ENCODE measurements at regions not wholly inside any gene's neighbourhood (a gene's known extent, or its start where the extent isn't known, plus 50 kb on each side); places are given as distances from the start of the nearest gene placed in this dataset.
"Not testable (repeated sequence)": the region's sequence is repeated elsewhere in the genome, so short reads cannot be mapped to it uniquely, and the experiment has no call there.

DNA sequence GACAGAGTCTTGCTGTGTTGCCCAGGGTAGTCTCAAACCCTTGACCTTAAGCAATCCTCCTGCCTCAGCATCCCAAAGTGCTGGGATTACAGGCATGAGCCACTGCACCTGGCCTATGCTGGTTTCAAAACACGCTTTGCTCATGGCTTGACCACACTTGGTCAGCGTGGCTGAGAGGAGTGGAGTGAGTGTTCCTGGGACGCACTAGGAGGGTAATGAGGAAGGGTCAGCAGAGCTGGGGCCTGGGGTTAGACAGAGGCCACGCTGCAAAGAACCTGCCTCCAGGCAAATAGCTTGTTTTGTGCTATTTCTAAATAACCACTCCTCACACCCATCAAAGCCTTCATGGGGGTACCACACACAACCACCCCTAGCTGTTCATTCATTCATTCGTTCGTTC lies 77.9 kb upstream of the TOX2 start:
- DNase-seq: no peak

DNA sequence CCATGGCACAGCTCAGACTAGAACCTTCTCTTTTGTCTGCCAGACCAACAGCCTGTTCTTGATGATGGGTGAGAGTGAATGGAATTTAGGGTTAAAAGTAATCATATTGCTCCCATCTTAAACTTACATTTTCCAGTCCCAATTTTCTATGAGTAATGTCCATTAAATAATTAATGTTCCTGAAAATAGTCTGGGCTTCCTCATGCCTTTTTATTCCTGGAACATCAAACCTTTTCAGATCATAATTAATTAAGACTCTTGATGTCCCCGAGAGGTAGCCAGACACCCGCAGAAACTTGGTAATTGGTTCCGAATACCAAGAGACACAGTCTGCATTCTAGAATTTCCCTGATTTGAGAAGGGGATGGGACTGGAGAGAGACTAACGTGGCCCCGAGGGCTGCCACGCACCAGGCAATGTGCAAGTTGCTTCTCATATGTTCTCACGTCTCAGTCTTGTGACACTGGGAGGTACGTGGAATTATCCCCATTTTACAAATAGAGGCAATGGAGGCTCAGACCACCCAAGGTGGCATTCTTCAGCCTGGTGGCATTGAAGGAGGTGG lies 78.6 kb upstream of the TOX2 start:
- DNase-seq: no peak

DNA sequence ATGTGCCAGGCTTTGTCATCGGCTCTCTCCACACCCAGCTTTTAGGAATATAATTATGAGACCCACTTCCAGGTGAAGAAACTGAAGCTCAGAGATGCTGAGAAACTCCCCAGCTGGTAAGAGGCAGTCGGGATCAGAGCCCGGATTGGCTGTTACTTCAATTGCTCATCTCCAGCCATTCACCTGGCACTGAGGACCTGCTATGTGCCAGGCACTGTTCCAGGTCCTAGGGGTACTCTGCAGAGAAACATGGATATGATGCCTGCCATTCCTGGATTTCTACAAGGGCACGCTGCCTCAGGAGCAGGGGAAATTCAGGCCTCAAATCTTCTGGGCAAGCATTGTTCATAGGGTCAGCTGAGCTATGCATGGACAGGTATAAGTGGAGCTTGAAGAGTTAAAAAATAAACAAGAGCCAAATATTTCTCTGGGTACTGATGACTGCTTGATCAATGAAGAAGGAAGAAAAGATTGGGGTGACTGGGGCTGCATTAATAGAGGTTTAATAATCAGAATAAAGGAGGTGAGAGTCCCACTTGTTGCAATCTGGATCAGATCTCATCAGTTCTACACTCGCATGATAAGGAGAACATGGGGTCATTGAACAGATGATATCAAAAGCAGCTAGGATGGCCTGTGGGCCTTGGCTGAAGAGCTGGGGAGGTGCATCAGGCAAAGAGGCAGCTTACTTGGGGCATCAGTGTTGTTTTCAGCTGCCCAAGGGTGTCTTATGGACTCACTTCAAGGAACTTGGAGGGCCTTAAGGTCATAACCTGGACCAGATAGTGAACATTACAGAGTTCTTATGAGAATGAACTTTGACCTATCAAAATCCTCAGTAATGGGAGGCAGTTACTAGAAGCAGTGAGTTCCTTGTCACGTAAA lies 80.9 kb upstream of the TOX2 start:
- DNase-seq: no peak

DNA sequence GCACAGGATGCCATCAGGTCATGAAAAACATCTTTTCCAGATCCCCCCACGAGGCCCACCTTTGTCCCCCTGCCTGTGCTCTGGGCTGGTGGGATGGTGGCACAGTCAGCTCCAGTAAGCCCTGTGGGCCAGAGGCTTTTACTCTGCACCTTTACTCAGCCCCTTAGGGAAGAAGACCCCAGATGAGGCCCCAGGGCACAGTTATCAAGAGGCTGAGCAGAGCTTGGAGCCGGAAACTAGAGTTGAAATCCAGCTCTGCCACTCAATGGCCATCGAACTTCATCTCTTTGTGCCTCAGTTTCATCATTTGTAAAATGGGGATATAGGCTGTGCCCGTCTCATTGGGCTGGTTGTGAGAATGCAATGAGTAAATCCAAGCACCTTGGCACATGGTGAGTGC lies 81.7 kb upstream of the TOX2 start:
- no peak for DNase-seq

DNA sequence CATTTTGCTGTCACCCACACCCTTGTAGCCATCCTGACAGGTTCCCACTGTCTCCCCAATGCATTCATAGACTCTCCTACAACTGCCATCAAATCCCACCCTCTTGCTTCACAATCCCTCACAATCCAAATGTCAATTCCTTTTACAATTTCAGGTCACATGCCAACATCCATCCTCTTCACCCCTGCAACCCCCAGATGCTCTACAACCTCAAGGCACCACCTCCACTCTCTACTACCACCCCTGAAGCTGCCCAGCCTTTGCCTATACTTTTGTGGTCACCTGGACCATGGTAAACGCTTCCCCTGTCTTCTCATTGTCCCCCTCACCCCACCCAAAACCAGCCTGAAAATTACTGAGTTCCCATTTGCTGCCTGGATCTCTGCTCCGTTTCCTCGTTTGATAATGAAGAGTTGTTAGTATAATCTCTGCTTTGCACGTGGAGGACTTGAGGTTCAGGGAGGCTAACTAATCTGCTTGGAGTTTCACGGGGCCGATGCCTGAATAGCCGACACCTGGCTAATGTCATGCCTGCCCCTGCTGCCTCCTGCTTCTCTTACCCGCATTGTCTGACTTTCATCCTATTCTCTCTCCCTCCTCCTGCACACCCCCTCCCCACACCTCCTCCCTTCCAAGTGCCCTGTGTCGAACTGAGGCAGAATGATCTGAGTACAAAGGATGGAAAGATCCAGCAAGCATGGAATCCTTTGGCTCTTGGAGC lies 82.4 kb upstream of the TOX2 start:
- DNase-seq: no peak

DNA sequence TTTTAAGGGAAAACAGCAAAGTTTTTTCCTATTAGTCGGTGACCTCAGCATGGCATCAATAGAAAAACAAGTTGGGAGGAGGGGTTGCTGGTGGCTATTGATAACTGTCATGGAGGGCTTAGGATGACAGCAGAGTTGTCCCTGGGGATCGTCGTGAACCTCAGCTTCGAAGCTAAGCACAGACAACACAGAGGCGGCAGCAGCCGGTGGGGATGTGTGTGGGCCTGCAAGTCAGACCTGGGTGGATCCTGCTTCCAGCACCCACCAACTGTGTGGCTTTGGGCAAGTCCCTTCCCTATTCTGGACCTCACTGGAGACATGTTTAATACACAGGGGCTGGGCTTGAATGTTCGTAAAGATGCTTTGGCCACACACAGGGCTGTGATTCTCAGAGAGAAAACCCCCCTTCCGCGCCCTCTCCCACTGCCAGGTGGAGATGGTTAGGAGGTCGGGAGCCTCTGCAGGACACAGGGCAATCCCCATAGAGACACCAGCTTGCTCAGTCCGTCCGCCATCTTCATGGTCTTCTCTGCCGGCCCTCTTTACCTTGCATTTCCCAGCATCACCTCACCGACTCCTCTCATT lies 83.1 kb upstream of the TOX2 start:
- no peak for DNase-seq

DNA sequence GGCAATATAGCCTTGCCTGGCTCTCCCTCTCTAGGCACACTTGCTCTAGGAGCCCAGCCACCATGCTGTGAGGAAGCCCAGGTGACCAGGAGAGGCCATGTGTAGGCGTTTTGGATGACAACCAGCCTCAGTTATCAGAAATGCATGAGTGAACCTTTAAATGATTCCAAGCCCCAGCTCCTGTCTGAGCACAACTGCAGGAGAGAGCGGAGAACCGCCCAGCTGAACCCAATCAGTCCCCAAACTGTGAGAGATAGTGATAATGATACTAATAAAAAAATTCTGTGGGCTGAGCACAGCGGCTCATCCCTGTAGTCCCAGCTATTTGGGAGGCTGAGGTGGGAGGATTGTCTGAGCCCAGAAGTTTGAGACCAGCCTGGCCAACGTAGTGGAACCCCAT lies 83.8 kb upstream of the TOX2 start:
- no peak for DNase-seq

DNA sequence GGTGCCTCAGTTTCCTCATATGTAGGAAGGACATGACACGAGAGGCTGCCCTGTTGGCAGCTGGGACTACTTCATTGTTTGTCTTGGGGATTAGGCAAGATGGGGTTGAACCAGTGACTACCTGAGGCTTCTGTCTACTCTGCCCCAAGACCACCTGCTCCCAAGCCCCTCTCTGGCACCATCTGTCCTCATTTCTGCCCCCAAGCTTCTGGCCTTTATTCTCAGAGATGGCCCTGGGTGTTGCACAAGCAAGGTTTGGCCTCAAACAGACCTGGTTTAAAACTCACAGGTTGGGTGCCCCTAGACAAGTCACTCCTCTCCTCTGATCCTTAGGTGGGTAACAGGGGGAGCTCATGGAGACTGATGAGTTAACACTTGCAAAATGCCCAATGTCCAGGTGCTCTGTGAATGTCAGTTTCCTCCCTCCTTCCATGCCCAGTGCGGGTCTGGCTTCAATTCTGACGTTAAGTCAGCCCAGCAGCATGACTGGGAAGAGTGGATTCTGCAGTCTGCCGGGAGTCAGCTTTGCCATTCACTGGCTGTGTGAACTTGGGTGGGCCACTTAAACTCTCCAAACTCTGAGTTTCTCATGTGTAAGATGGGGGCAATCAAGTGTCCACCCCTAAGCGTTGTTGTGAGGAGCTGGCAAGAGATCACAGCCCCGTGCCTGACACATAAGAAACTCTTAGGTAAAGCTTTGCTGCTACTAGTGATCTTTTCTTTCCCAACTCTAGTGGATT lies 84.5 kb upstream of the TOX2 start:
- no peak for DNase-seq

DNA sequence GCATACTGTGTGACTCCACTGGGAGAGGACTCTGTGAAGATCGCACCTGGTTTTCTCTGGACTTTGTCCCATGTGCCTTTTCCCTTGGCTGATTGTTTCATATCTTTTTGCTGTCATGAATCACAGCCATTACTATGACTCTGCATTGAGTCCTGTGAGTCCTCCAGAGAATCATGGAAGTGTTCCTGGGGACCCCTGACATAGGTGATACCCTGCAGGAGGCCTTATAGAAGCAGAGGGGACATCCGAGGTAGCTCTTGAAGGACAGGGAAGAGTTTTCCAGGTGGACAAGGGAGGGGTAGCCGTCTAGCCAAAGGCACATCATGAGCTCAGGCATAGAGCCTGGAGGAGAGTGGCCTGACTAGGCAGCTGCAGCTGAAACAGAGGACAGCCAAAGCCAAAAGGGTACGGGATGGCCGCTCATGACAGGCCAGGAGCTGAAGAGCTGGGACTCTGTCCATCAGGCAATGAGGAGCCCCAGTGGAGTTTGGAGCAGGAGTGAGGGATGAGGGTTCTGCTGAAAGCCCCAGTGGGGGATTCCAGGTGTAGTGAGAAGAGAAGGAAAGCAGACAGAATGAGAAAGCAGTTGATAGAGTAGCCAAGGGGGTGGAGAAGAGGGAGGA lies 86.6 kb upstream of the TOX2 start:
- no peak for DNase-seq

DNA sequence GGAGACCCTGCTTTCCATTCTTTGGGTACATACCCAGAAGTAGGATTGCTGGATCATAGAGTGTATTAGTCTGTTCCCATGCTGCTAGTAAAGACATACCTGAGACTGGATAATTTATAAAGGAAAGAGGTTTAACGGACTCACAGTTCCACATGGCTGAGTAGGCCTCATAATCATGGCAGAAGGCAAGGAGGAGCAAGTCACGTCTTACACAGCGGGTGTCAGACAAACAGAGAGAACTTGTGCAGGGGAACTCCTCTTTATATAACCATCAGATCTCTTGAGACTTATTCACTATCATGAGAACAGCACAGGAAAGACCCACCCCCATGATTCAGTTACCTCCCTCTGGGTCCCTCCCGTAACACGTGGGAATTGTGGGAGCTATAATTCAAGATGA lies 87.7 kb upstream of the TOX2 start:
- not testable (repeated sequence) for DNase-seq

DNA sequence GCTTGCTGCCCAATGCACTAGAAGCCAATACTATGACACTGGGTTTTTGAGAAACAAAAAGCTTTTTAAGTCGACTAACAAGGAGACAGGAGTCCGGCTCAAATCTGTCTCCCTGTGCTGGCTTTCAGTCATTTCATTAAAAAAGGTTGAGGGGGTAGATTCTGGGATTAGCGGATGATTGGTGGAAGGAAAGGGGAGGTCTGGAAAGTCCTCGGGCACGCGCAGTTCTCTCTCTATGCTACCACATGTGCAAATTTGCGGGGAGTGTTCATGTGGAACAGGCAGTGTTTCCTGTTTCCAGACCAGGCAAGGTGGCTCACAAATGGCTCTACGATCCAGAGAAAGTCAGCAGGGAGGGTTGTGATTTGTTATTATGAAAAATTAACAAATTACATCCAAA lies 89.1 kb upstream of the TOX2 start:
- DNase-seq: no peak

DNA sequence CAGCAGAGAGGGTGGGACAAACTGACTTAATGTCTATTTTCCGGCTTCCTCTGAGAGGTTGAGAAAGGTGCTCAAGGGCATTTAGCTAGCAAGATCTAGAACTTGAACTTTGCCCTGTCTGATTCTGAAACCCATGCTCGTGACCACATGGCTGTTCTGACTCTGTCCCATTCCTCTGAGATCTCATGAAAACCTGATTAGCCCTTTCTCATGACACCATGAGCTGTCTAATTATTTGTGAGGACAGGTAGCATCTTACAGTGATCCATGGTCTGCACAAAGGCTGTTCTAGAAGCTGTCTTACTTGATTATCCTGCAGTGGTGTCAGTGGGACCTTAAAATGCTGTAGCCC lies 89.6 kb upstream of the TOX2 start:
- DNase-seq: no peak

DNA sequence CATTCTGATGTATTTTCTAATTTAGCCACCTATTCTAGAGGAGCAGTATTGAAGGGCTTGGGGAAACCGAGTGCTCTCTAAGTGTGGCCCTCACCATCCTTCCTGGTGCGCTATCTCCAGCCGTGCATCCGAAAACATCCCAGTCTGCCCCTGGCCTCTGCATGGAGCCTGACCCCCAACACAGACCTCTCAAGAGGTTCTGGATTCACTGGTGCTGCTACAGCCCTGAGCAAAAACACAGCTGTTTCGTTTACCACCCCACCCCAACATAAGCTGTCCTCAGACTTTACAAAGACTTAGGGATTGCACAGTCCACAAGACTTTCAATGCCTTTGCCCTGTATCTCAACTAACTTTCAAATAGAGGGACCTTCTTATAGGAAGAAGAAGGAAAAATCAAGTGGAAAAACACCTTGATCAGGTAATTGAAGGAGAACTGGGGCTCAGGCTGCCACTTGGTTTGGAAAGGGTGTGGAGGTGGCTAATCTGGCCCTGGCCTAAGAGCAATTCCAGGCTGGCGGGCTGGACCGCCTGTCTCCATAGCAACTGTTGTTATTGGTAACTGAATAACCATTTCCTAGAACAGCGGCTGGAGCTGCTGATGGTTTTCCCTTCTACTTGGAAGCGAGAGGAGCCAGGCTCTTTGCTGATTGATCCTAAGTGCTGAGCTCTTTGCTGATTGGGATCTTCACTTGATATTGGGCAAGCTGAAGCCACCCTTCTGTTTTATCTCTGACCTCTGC lies 90.2 kb upstream of the TOX2 start:
- peak; percentile 5 for DNase-seq

DNA sequence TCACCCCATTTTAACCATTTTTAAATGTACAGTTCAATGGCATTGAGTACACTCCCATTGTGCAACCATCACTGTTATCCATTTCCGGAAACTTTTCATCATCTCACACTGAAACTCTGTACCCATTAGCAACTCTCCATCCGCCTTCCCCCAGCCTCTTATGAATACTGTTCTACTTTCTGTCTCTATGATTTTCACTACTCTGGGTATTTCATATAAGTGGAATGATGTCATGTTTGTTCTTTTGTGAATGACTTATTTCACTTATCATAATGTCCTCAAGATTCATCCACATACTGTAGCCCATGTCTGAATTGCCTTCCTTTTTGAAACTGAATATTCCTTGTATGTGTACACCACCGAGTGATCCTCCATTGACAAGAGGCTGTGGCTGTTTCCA lies 92.9 kb upstream of the TOX2 start:
- no peak for DNase-seq

DNA sequence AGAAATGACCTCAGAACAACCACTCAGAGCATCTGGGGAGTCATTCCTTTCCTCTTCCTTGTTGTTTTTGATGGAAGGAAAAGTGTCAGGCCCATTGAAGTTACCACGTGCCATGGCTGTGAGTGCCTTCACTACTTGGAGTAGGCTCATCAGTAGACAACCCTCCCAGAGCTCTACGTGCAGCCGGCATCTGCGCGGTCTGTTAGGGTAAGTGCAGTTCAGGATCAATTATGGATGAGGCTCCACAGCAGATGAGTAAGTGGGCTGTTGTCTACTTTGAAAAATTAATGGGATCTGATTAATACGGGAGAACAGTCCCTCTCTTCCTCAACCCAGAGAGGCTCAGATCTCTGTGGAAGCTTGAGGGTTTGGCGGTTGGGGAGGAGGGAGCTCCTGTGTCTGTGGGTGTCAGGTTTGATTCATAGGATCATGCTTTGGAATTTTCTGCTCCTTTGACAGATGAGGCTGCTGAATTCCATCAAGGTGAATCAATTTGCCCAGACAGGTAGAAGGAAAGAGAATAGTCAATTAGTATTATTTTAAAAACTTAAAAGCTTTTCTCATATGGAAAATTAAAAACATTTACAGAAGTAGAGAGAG lies 93.8 kb upstream of the TOX2 start:
- DNase-seq: no peak

DNA sequence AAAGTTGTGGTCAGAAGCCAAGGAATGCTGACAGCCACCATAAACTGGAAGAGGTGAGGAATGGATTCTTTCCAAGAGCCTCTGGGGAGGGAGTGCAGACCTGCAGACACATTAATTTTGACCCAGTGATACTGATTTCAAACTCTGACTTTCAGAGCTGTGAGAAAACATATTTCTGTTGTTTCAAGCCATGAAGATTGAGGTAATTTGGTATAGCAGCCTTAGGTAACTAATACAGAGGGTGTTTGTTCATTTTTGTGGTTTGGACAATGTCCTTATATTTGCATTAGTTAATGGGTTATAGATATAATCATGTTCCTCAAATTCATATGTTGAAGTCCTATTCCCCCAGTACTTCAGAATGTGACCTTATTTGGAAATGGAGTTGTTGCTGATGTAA lies 85.4 kb upstream of the GTSF1L start:
- DNase-seq: no peak

DNA sequence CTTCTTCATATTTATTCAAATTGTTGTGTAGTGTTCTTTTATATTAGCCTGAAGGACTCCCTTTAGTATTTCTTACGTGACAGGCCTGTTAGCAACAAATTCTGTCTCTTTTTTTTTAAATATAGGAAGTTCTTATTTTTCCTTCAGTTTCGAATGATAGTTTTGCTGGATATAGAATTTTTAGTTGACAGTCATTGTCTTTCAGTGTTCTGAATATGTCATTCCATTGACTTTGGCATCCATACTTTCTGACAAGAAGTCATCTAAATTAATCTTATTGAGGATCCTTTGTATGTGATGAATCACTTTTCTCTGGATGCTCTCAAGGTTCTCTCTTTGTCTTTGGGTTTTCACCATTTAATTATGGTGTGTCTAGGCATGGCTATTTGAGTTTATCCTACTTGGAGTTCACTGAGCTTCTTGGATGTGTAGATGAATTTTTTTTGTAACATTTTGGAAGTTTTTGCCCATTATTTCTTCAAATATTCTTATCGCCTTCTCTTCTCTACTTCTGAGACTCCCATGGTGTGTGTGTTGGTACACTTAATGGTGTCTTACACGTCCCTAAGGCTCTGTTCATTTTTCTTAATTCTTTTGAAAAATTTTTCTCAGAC lies 82.5 kb upstream of the GTSF1L start:
- DNase-seq: no peak

DNA sequence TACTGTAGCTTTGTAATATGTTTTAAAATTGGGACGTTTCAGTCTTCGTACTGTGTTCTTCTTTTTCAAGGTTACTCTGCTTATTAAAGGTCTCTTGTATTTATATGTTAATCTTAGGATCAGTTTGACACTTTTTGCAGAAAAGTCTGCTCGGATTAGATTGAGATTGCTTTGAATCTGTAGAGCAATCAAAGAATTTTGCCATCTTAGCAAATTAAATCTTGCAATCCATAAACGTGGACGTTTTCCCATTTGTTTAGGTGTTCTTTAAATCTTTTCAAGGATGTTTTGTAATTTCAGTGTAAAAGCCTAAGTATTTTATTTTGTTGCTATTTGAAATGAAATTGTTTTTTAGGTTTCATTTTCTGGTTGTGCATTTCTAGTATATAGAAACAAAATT lies 78.0 kb upstream of the GTSF1L start:
- no peak for DNase-seq

DNA sequence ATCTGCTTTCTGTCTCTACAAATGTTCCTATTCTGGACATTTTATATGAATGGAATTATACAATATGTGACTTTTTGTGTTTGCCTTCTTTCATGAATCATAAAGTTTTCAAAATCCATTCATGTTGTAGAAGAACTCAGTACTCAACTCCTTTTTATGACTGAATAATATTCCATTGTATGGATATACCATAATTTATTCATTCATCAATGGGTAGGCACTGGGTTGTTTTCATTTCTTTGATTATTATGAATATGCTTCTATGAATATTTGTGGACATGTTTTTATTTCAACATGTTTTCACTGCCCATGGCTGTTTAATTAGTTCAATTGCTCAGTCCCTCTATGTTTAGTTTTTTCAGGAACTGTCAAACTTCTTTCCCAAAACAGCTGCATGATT lies 76.5 kb upstream of the GTSF1L start:
- DNase-seq: no peak

DNA sequence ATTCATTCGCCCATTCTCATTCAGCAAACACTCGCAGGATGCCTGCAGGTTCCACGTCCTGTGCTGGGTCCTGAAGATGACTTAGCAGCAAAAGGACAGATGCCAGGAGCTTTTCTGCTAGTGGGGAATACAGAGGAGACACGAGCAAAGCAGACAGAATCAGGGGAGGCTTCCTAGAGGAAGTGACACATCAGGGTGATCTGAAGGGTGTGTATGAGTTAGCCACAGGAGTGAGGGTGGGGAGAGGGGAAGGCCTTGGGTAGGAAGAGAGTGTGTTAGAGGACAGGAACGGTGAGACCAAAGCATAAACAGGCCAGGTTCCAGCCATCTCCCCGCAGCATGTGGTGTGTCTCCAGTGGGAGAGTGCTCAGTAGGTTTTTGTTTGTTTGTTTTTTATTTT lies 73.4 kb upstream of the GTSF1L start:
- no peak for DNase-seq

DNA sequence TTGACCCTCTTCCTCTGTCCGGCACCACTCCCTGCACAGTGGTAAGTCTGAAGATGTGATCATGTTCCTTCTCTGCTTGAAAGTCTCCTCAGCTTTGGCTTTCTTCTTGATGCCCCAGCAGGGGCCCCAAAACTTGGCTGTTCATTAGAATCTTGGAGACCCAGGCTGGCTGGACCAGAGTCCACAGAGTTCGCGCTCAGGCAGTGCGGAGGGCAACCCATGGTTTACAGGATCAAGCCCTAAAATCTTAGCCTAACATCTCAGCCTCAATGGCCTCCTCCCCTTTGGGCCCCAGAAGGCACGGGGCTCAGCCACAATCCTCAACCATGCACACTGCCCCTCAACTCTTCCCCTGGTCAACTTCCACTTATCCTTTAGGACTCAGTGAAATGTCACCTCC lies 72.9 kb upstream of the GTSF1L start:
- DNase-seq: no peak

Data from NCI-H146 (cell line).